ENCODE measurements at regions not wholly inside any gene's neighbourhood (a gene's known extent, or its start where the extent isn't known, plus 50 kb on each side); places are given as distances from the start of the nearest gene placed in this dataset.

DNA sequence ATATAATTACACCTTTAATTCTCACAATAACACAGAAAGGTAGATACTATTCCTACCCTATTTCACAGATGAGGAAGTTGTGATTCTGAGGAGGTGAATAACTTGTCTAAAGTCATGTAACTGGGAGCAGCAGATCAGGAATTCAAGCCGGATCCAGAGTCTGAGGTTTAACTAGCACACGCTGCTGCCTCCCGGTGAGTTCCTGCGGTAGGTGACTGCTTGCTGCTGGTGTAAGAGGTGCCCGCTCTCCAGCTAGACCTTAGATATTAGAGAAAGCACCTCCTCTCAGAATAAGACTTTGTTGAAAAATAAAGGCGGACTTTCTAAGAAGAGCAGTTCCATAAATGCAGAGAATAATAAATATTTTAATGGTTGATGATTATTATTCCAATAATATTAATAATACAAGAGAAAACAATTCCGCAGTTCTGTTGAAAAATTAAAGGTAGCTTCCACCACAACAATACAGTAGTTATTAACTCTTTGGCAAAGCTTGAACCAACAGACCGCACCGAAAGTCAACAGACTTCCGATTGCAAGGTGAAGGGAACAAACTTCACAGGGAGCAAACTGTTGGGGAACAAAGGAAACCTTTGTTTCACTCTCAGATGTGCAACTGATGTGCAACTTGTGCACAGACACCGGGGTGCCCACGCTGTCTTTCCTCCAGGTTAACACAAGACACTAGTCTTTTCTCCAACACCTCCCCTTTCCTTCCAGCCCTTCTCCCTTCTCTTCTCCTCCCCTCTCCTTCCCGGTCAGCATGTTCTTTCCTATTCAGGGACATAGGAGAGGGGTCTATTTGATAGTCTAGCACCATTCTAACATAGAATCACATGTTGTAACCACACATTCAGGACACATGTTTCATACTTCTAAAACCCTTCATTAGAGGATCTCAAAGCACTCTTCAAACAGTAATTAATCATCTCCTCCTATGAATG is 73.2 kb upstream of the EGLN3 start (continued):
- TF ChIP-seq, protein P1, sequence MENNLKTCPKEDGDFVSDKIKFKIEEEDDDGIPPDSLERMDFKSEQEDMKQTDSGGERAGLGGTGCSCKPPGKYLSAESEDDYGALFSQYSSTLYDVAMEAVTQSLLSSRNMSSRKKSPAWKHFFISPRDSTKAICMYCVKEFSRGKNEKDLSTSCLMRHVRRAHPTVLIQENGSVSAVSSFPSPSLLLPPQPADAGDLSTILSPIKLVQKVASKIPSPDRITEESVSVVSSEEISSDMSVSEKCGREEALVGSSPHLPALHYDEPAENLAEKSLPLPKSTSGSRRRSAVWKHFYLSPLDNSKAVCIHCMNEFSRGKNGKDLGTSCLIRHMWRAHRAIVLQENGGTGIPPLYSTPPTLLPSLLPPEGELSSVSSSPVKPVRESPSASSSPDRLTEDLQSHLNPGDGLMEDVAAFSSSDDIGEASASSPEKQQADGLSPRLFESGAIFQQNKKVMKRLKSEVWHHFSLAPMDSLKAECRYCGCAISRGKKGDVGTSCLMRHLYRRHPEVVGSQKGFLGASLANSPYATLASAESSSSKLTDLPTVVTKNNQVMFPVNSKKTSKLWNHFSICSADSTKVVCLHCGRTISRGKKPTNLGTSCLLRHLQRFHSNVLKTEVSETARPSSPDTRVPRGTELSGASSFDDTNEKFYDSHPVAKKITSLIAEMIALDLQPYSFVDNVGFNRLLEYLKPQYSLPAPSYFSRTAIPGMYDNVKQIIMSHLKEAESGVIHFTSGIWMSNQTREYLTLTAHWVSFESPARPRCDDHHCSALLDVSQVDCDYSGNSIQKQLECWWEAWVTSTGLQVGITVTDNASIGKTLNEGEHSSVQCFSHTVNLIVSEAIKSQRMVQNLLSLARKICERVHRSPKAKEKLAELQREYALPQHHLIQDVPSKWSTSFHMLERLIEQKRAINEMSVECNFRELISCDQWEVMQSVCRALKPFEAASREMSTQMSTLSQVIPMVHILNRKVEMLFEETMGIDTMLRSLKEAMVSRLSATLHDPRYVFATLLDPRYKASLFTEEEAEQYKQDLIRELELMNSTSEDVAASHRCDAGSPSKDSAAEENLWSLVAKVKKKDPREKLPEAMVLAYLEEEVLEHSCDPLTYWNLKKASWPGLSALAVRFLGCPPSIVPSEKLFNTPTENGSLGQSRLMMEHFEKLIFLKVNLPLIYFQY (CRISPR knock-in tag; IDR thresholded peaks at IDR 0.05; ENCODE audit: borderline replicate concordance): peak; percentile 66; the same call in 1 of the 2 replicates
- TF ChIP-seq, protein P2, sequence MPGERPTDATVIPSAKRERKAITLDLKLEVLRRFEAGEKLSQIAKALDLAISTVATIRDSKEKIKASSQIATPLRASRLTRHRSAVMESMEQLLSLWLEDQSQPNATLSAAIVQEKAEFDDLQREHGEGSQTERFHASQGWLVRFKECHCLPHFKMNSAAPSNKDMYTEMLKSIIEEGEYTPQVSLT (CRISPR knock-in tag; IDR thresholded peaks at IDR 0.05; ENCODE audit: borderline replicate concordance, low read depth): no peak
- TF ChIP-seq, protein P3, sequence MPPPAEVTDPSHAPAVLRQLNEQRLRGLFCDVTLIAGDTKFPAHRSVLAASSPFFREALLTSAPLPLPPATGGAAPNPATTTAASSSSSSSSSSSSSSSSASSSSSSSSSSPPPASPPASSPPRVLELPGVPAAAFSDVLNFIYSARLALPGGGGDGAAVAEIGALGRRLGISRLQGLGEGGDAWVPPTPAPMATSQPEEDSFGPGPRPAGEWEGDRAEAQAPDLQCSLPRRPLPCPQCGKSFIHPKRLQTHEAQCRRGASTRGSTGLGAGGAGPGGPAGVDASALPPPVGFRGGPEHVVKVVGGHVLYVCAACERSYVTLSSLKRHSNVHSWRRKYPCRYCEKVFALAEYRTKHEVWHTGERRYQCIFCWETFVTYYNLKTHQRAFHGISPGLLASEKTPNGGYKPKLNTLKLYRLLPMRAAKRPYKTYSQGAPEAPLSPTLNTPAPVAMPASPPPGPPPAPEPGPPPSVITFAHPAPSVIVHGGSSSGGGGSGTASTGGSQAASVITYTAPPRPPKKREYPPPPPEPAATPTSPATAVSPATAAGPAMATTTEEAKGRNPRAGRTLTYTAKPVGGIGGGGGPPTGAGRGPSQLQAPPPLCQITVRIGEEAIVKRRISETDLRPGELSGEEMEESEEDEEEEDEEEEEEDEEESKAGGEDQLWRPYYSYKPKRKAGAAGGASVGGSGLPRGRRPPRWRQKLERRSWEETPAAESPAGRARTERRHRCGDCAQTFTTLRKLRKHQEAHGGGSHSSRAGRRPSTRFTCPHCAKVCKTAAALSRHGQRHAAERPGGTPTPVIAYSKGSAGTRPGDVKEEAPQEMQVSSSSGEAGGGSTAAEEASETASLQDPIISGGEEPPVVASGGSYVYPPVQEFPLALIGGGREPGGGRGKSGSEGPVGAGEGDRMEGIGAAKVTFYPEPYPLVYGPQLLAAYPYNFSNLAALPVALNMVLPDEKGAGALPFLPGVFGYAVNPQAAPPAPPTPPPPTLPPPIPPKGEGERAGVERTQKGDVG (CRISPR knock-in tag; IDR thresholded peaks at IDR 0.05; ENCODE audit: borderline replicate concordance): no peak
- TF ChIP-seq ZNF780A (CRISPR knock-in tag; IDR thresholded peaks at IDR 0.05) (no peak), ASH2L (IDR thresholded peaks at IDR 0.05; ENCODE audit: insufficient read length, low read depth, low read length) (peak; percentile 95), EEA1 (CRISPR knock-in tag; IDR thresholded peaks at IDR 0.05; ENCODE audit: borderline replicate concordance) (no peak), ELF3 (CRISPR knock-in tag; IDR thresholded peaks at IDR 0.05) (peak; percentile 78), MAFG (CRISPR knock-in tag; IDR thresholded peaks at IDR 0.05) (no peak), MTA1 (CRISPR knock-in tag; IDR thresholded peaks at IDR 0.05; ENCODE audit: borderline replicate concordance) (peak; percentile 12; the same call in 1 of the 2 replicates), SETDB1 (CRISPR knock-in tag; IDR thresholded peaks at IDR 0.05; ENCODE audit: borderline replicate concordance) (no peak), ZNF766 (CRISPR knock-in tag; IDR thresholded peaks at IDR 0.05; ENCODE audit: borderline replicate concordance) (no peak), ZNF556 (CRISPR knock-in tag; IDR thresholded peaks at IDR 0.05; ENCODE audit: borderline replicate concordance) (peak; percentile 35; the same call in 1 of the 2 replicates), ESRRA (CRISPR knock-in tag; IDR thresholded peaks at IDR 0.05; ENCODE audit: low read depth) (peak; percentile 41; the same call in 1 of the 2 replicates)
- TF ChIP-seq, protein P4, sequence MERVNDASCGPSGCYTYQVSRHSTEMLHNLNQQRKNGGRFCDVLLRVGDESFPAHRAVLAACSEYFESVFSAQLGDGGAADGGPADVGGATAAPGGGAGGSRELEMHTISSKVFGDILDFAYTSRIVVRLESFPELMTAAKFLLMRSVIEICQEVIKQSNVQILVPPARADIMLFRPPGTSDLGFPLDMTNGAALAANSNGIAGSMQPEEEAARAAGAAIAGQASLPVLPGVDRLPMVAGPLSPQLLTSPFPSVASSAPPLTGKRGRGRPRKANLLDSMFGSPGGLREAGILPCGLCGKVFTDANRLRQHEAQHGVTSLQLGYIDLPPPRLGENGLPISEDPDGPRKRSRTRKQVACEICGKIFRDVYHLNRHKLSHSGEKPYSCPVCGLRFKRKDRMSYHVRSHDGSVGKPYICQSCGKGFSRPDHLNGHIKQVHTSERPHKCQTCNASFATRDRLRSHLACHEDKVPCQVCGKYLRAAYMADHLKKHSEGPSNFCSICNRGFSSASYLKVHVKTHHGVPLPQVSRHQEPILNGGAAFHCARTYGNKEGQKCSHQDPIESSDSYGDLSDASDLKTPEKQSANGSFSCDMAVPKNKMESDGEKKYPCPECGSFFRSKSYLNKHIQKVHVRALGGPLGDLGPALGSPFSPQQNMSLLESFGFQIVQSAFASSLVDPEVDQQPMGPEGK (CRISPR knock-in tag; IDR thresholded peaks at IDR 0.05): peak; percentile 56; the same call in 1 of the 2 replicates
- TF ChIP-seq, protein P5, sequence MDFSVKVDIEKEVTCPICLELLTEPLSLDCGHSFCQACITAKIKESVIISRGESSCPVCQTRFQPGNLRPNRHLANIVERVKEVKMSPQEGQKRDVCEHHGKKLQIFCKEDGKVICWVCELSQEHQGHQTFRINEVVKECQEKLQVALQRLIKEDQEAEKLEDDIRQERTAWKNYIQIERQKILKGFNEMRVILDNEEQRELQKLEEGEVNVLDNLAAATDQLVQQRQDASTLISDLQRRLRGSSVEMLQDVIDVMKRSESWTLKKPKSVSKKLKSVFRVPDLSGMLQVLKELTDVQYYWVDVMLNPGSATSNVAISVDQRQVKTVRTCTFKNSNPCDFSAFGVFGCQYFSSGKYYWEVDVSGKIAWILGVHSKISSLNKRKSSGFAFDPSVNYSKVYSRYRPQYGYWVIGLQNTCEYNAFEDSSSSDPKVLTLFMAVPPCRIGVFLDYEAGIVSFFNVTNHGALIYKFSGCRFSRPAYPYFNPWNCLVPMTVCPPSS (IDR thresholded peaks at IDR 0.05): no peak

Data from HepG2 (cell line).